HG03159 (cell line): ENCODE measurements at regions not wholly inside any gene's neighbourhood (a gene's known extent, or its start where the extent isn't known, plus 50 kb on each side); places are given as distances from the start of the nearest gene placed in this dataset.
"Not testable (repeated sequence)": the region's sequence is repeated elsewhere in the genome, so short reads cannot be mapped to it uniquely, and the experiment has no call there.

Source experiments
- ATAC-seq: cut with Tn5 transposase; IDR thresholded peaks from one replicate; pipeline ENCODE4 v1.9.1; 2021; ENCODE audit warnings: mild to moderate bottlenecking, moderate library complexity; ENCODE audit not compliant: unreplicated experiment

GRCh38 chr21:20283836-20284235 is 714.4 kb upstream of the NCAM2 start:
- ATAC-seq, result no peak

GRCh38 chr21:20292280-20292679 is 705.9 kb upstream of the NCAM2 start:
- ATAC-seq, result no peak

- not testable (repeated sequence) for ATAC-seq
Observed at GRCh38 chr21:20292854-20293253, 705.4 kb upstream of the NCAM2 start.

- no peak for ATAC-seq
Observed at GRCh38 chr21:20301395-20301794, 696.8 kb upstream of the NCAM2 start.

GRCh38 chr21:20302084-20302483 is 696.1 kb upstream of the NCAM2 start:
- ATAC-seq, result no peak

- ATAC-seq, result no peak
Observed at GRCh38 chr21:20306836-20307235, 691.4 kb upstream of the NCAM2 start.

- ATAC-seq, result no peak
Observed at GRCh38 chr21:20308586-20309315, 689.5 kb upstream of the NCAM2 start.

GRCh38 chr21:20311234-20311787 is 686.9 kb upstream of the NCAM2 start:
- ATAC-seq, result no peak

- no peak for ATAC-seq
Observed at GRCh38 chr21:20313013-20313412, 685.2 kb upstream of the NCAM2 start.

GRCh38 chr21:20315042-20315441 is 683.2 kb upstream of the NCAM2 start:
- ATAC-seq, result no peak

- ATAC-seq, result no peak
Observed at GRCh38 chr21:20329636-20330035, 668.6 kb upstream of the NCAM2 start.

- no peak for ATAC-seq
Observed at GRCh38 chr21:20330652-20331051, 667.6 kb upstream of the NCAM2 start.

- no peak for ATAC-seq
Observed at GRCh38 chr21:20334585-20334984, 663.6 kb upstream of the NCAM2 start.

- ATAC-seq, result no peak
Observed at GRCh38 chr21:20341431-20341830, 656.8 kb upstream of the NCAM2 start.

- ATAC-seq, result no peak
Observed at GRCh38 chr21:20343186-20343585, 655.0 kb upstream of the NCAM2 start.

- ATAC-seq, result no peak
Observed at GRCh38 chr21:20351138-20351537, 647.1 kb upstream of the NCAM2 start.

- no peak for ATAC-seq
Observed at GRCh38 chr21:20353351-20353750, 644.9 kb upstream of the NCAM2 start.

- no peak for ATAC-seq
Observed at GRCh38 chr21:20373031-20373430, 625.2 kb upstream of the NCAM2 start.

GRCh38 chr21:20377250-20377649 is 621.0 kb upstream of the NCAM2 start:
- no peak for ATAC-seq

GRCh38 chr21:20388400-20388799 is 609.8 kb upstream of the NCAM2 start:
- no peak for ATAC-seq

- ATAC-seq, result no peak
Observed at GRCh38 chr21:20396798-20397197, 601.4 kb upstream of the NCAM2 start.

- ATAC-seq, result no peak
Observed at GRCh38 chr21:20404915-20405314, 593.3 kb upstream of the NCAM2 start.

- ATAC-seq, result no peak
Observed at GRCh38 chr21:20418353-20418752, 579.9 kb upstream of the NCAM2 start.
